HG02870 (cell line): ENCODE measurements at regions not wholly inside any gene's neighbourhood (a gene's known extent, or its start where the extent isn't known, plus 50 kb on each side); places are given as distances from the start of the nearest gene placed in this dataset.
"Not testable (repeated sequence)": the region's sequence is repeated elsewhere in the genome, so short reads cannot be mapped to it uniquely, and the experiment has no call there.

Experiments
- ATAC-seq: cut with Tn5 transposase; IDR thresholded peaks from one replicate; pipeline ENCODE4 v1.9.1; 2021; ENCODE audit warnings: mild to moderate bottlenecking, moderate library complexity; ENCODE audit not compliant: unreplicated experiment

DNA sequence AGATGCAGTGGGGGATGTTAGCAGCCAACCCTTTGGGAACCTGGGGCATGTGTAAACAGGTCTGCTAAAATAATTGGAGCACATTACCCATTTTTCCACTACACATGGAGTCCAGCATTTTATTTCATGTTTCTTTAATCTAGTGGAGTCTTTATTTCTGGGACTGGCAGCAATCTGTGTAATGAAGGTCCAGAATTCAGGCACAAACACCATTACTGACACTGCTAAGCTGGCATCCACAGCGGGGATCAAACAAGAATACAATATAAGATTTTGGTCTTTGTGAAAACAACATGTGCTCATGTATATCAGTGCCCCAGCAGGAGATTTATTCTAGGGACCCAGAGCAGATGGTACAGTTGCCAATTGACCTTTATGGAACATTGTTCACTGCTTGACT, 1587.0 kb upstream of the PRR20A start:
- ATAC-seq, result no peak

DNA sequence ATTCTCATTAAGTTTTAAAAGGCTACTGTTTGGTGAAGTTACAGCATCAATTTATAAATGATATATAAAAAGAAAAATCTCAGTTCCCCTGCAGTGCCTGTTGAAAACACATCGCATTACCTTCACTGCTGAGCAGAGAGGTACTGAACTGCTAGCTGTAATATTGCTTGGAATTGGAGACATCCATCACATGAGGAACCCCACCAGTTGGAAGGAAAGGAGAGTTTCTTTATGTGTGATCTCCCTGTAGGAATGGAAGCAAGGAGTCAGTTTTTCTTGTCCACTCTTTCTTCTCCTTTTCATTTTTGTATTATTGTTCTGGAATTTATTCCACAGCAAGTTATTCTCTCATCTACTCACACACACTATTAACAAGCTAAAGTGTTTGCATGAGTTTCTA, 1586.0 kb upstream of the PRR20A start:
- ATAC-seq, result no peak

DNA sequence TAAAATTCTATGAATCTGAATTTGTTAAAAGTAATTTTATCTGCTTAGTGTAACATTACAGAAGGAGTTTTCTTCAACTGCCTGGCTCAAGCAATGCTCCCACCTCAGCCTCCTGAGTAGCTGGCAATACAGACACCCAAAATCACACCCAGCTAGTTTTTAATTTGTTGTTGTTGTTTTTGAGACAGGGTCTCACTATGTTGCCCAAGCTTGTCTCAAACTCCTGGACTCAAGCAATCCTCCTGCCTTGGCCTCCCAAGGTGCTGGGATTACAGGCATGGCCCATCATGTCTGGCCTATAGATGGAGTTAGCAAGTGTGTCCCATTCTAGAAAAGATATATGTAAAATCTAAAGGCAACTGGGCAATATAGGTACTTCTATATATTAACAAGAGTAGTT, 1580.4 kb upstream of the PRR20A start:
- ATAC-seq, result no peak

DNA sequence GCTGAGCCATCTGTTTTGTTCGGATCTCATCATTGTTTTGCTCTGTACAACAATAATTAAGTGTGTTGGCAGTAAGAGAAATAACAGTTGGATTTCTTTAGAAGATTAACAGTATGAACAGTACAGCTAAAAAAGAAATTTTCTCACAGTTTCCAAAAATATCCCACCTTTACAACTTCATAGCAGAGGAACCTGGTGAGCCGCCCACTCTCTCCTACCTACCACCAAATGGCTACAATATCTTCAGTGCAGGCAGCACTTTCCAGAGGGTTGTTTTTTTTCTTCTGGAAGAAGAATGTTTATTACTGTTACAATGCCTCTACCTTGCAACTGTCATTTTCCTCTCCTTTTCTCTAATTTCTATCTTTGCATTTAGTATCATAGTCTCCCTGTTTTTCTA, 1577.5 kb upstream of the PRR20A start:
- no peak for ATAC-seq

DNA sequence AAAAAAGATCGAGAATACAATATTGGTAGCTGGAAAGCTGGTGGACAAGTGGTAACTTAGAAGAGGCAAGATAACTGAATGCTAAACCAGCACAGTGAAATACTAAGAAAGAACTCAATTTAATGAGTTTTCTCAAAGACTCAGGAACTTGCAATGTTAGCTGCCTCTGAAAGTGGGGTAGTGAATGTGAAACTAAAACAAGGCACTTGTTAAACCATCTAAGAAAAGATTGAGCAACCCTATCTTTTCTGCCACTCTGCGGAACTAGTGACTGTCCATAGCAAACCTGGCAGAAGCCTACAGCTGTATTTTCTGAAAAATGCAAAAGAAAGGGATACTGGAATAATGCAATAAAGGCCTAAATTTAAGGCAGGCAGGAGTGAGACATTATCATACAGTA, 1574.4 kb upstream of the PRR20A start:
- ATAC-seq, result no peak

DNA sequence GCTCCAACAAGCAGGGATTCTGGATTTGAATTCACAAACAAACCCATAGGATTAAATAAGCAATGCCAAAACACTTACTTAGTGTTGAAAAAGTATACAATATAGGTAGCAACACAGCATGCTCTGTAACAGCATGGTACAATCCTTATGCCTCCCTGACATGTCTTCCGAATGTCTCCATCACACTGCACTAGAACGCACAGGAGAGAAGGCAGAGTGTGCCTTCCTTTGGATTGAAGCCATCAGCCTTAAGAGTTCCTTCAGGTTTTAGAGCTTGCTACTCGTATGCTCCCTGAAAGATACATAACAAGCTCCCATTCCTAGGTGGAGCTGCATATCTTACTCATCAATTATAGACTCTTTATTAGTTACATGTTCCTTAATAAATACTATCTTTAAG, 1573.9 kb upstream of the PRR20A start:
- ATAC-seq, result no peak

DNA sequence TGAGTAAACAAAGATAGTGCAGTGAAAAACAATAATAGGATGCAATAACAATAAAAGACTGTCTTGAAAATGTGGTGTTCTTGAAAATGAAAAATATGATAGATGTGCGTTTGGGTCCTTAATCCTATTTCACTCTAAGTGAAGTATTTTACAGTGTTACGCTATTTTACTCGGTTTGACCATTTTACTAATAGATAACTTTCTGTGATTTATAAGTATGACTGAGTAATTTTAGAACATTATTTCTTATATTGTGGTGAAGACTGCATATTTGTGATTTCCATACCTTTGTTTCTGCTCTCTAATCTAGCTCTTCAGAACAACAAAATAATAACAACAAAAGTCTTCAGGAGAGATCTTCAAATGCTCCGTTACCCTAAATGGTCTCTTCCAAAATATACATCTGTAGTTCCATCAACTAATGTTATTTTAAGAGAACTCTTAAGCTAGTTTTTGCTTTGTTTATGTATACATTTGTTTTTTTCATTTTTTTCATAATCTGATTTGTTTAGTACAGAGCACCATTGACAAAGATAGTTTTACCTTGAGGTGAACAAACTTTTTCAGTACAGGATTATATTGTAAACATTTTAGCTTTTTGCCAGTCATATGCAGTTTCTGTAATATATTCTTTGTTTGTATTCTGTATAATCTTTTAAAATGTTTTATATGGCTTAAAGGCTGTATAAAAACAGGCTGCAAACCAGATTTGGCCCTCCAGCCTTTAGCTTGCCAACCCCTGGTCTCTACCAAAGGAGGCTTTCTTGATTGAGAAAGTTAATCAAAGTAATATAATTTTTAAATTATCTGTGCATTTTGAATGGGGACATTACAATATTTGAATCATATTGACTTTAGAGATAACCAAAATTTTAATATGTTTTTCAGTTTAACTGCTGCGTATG, 1572.7 kb upstream of the PRR20A start:
- ATAC-seq, result no peak

DNA sequence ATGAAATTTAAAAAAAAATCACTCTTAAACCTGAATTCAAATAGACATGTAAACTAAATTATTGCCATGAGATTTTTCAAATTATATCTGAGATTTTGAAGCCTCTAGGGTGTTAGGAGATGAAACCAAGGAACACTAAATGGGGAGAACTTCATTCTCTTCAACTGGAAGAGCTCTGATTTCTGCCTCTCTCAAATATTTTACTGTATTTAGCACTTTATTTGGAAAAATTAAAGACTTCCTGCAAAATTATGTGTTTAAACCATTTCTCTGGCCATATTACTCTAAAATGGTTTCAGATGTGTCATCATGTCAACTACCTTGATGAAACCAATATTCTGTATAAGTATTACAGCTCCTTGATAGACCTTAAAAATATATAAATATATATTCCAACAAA, 1571.6 kb upstream of the PRR20A start:
- ATAC-seq, result no peak

DNA sequence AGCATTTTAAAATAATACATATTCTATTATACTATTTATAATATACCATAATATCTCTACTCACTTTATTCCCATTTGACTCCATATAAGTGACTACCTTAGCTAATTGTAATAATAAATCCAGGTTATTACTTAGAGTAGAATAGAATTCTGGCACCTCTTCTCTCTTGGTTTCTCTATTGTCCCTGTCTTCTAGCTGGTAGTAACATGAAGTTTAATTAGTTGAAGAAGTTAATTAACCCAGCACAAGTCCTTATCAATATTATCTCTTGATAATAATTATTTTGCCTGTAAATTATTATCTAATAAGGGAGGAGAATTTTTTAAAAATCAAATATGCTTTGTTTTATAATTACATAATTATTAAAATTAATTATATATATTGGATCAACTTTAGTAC, 1571.2 kb upstream of the PRR20A start:
- ATAC-seq, result no peak

DNA sequence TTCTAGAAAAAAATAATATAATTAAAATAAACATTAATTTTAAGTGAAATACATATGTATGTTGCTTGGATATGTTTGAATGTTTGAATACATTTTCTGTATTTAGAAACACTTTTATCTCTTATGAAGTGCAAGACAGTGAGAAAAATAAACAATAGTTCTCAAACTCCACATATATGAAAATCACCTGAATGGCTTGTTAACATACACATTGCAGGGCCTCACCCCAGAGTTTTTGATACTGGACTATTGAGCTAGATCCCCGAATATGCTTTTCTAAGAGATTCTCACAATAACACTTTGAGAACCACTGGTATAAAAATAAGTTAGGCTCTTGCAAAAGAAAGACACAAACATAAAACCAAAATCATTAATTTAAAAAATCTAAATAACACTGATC, 1570.3 kb upstream of the PRR20A start:
- ATAC-seq, result no peak

DNA sequence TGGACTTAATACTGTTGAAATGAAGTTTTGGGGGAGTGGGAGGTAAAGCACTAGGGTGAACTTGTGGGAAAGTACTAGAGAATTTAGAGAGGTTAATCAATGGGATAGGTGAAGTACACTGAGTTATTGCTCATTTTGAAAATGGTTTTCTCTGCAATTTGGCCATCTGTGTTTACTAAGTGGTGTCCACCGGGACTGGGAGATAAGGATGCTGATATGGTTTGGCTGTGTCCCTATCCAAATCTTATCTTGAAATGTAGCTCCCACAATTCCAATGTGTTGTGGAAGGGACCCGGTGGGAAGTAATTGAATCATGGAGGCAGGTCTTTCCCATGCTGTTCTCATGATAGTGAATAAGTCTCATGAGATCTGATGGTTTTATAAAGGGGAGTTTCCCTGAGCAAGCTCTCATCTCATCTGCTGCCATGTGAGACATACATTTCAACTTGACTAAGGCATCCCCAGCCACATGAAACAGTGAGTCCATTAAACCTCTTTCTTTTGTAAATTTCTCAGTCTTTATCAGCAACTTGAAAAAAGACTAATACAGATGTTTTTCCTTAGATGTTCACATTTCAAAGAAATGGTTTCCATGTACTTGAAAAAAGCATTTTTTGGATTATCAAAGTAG, 1569.4 kb upstream of the PRR20A start:
- no peak for ATAC-seq

DNA sequence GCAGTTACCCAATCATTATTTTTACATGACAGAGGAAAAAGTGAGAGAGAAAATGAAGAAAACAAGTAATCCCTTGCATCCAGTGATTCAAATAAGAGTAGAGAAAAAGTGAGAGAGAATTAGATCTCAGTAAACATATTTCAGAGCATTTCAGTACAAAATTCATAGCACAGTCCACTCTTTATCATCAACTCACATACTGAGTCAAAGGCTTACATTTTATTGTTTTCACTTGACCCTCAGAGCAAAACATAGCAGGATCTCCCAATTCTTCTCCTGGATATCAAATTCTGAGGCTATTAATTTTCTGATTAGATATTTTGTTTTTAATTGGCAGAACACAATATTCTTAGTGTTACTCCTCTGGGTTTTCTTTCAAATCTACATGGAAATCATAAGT, 1568.3 kb upstream of the PRR20A start:
- no peak for ATAC-seq

DNA sequence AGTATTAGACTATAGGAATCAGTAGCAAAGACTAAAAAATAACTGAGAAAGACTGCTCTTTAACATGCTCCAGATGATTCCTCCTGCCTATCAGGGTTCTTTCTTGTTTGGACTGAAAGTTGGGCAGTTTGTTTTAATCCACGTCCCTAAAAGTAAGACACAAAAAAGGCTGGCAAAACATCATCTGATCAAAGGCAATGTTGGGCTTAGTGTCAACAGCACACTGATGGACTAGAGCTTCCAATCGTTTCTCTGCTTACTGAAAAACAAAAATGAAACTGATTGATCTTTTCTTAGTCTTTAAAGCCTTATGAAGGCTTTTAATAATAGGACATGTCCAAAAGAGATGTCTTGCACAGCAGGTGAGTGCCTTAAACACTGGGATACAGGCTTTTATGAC, 1567.9 kb upstream of the PRR20A start:
- no peak for ATAC-seq

DNA sequence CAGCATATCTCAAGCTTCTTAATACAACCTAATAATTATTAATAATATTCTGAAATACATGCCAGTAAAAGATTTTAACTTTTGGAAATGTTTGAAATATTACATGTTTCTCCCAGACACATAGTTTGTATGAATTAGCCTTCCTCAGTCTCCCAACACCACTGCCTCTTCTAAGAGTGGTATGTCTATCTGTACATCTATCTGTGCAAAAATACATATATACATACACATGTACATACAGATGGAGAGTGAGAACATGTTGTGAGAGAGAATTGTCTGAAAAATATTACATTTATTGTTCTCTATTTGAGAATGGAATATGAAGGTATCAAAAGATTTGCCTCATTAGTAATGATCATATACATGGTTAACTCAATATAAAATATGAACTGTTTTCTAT, 1567.2 kb upstream of the PRR20A start:
- no peak for ATAC-seq

DNA sequence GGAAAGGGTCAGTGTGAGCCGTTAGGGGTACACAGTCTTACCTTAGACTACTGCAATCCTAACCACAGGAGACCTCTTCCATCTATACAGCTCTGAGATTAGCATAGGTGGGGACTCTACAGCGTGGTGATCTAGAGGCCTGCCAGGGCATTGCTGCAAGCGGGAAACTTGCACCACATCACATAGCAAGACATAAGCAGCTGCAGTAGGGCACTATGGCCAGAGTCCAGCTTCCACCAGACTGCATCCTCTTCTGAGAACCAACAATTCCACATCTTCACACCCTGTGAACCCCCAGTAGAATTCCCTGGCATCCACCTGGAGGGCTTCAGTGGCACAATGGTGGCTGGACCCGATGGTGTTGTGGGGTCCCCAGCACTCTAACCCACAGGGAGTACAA, 1564.3 kb upstream of the PRR20A start:
- no peak for ATAC-seq

DNA sequence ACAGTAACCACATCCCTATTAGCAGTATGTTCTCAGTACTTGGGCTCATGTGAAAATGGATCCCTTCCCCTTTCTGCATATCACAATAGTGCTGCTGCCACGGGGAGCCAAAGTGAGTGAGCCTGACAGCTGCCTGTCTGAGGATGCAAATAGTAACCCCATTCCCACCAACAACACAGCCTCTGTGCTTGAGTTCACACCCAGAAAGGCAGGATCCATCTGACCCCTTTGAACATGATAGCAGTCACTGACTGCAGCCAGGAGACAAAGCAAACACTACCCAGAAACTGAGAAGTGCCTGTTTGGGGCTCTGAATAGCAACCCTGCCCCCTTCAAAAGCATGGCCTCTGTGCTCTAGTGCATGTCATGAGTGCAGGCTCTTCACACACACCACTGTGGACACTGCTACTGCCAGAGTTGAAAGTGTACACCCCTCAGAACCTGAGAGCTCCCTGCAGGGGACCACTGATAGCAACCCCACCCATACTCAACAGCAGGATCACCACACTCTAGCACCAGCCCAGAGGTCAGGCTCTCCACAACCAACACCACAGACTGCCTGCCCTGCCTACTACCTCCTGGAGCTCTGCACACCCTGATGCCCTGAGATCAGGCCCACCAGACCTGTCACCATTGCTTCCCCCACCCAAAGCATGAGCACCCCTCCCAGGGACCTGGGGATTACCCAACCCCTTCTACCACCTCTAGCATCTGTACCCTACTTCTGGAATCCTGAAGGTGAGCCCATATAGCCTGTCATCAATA, 1563.5 kb upstream of the PRR20A start:
- no peak for ATAC-seq

DNA sequence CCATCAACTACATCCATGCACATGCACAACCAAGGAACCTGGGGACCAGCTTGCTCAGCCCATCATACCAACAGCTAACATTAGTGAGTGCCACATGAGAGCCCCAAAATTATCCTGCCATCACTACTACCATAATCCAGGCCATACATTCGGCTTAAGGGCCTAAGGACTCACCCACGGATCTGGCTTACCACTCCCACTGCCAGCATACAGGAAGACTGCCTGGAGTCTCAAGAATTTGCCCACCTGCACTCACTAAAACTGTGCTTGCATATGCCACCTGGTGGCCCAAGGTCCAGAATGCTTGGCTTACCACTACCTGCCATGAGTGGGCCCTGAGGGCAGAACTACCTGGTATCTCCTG, 1562.9 kb upstream of the PRR20A start:
- ATAC-seq, result no peak

DNA sequence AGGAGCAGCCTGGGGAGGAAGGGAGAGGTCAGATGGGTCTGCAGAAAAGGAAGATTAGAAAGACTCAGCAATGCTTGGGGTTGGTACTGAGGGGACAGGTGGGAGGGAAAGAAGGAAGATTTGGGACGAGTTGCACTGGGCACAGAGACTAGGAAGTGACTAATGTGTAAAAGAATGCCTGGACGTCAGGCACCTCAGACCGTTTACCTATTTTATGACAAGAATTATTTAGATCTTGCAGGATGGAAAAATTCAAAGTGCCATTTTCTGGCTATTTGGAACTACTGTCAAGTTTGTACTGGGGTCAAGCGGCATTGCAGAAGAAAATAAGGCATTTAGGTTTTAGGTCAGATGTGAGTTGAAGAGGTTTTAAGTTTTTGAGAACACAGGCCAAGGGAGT, 1558.4 kb upstream of the PRR20A start:
- ATAC-seq, result not testable (repeated sequence)

DNA sequence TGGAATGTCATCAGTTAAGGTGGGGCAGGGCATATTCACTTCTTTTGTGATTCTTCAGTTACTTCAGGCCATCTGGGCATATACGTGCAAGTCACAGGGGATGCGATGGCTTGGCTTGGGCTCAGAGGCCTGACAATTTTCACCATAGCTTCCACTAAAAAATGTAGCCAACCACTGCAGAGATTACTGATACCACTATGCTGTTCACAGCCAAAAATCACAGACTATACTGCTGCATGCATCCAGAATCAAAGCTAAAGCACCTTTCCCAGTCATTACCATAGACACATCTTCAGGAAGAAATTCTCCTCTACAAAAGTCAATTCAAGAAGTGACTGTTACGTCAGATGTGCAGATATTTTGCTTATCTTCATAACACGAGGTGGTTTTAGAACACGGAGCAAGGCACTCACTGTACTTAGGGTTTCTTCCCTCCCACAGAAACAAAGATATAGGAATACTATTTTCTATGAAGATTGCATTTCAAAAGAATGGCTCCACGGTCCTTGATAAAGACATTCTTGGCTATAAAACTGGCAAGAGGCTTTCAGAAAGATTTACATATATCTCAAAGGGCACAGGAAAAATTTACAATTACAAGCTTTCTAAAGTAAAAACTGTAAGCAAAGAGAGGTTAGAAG, 1556.6 kb upstream of the PRR20A start:
- no peak for ATAC-seq

DNA sequence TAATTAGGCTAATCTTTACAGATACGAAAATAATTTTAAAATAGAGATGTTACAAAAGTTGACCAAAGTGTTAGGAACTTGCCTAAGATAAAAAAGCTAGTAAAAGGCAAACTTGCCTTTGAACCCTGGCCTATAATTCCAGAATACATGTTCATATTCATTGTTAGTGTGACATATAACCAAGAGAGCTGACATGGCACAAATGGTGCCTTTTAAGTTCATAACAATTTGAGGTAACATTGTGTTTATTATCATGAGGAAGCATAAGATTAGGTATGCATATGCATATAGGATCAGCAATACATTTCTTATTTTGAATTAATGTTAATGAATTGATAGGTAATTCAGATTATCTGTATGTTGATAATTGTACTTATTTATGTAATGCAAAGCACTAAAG, 1537.9 kb upstream of the PRR20A start:
- ATAC-seq, result no peak

DNA sequence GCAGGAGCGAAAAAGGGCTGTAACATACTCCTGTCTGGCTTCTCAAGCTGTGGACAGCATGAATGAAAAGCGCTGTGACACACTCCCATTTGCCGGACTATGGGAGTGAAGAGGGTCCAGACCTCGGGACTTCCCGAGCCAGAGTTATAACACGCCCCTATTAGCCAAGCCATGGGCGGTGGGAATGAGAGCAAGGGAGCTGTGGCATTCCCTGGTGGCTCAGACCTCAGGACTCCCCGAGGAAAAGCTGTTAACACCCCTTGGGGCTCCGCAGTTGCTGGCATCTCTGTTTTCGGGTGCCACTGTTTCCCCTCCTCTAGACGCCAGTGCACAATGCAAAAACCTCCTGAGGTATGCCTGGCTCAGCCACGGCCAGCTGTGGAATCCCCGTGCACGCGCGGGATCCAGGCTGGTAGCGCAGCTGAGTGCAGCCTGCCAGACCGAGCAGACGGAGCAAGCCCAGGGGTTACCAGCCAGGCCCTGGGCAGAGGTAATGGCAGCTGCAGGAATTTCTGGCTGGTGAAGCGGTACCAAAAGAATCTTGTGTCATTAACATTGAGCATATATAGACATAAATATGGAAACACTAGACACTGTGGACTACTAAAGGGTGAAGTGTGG, 1534.6 kb upstream of the PRR20A start:
- ATAC-seq, result no peak
